B cell (primary cell): ENCODE measurements at regions not wholly inside any gene's neighbourhood (a gene's known extent, or its start where the extent isn't known, plus 50 kb on each side); places are given as distances from the start of the nearest gene placed in this dataset.

Experiments used
- ATAC-seq: fragments of 200-7000 bp; cut with Tn5 transposase; one replicate; pipeline ENCODE4 v1.10.0; 2021; ENCODE audit warnings: low read depth, mild to moderate bottlenecking, moderate number of reproducible peaks, moderate library complexity
- CTCF ChIA-PET: fragments of 350-600 bp; sonication (Branson Sonifier 250); formaldehyde crosslinking; loops from one replicate; lab custom pipeline; 2021; ENCODE audit warnings: antibody characterized with exemption, inconsistent platforms; lab: Charles Lee
- POLR2A ChIA-PET: fragments of 350-600 bp; sonication (Branson Sonifier 250); formaldehyde crosslinking; loops from one replicate; lab custom pipeline; 2021; ENCODE audit warnings: antibody characterized with exemption; lab: Charles Lee
- DNase-seq: peaks from one replicate; pipeline ENCODE4 v3.0.0; 2013
- H2AFZ ChIP-seq: 2 replicates; pipeline ENCODE4 v1.6.1; 2012; ENCODE audit warnings: mild to moderate bottlenecking, low read depth, low read length; ENCODE audit not compliant: insufficient read depth, poor library complexity, severe bottlenecking
- H3K27ac ChIP-seq, 2 donors: 1 replicate in 1 of 2; 2 replicates in 1 of 2; pipeline ENCODE4 v1.5.1; 2012 to 2013; ENCODE audit warnings: low read length in 2 of 2, mild to moderate bottlenecking in 2 of 2, moderate library complexity in 1 of 2
- H3K27me3 ChIP-seq, 4 experiments: fragments of 200-600 bp in 1 of 4; sonication (generic) in 1 of 4; replicated peaks in 1 of 4; 1 replicate in 2 of 4; 2 replicates in 2 of 4; pipeline versions ENCODE4 v1.6.1 to v1.7.0; 2013 to 2016; ENCODE audit warnings: low read length in 3 of 4, mild to moderate bottlenecking in 2 of 4, mixed read lengths in 1 of 4, moderate library complexity in 1 of 4; ENCODE audit not compliant: insufficient read depth in 4 of 4, control insufficient read depth in 3 of 4; ENCODE audit errors: control extremely low read depth in 1 of 4
- H3K36me3 ChIP-seq, 2 experiments: replicated peaks in 1 of 2; 1 replicate in 1 of 2; 2 replicates in 1 of 2; pipeline versions ENCODE4 v1.6.1 to v1.7.1; 2013; ENCODE audit warnings: low read length in 1 of 2; ENCODE audit not compliant: insufficient read depth in 2 of 2, control insufficient read depth in 1 of 2; ENCODE audit errors: control extremely low read depth in 1 of 2, extremely low read depth in 1 of 2
- H3K4me1 ChIP-seq, 2 donors: fragments of 200-600 bp in 1 of 2; sonication (generic) in 1 of 2; 1 replicate in 1 of 2; 2 replicates in 1 of 2; pipeline versions ENCODE4 v1.5.1 to v1.6.1; 2013 to 2017; ENCODE audit warnings: low read length in 2 of 2; ENCODE audit not compliant: control insufficient read depth in 2 of 2, insufficient read depth in 2 of 2
- H3K4me2 ChIP-seq: replicated peaks from 2 replicates; pipeline ENCODE3; 2012; ENCODE audit warnings: mild to moderate bottlenecking, low read depth, low read length; ENCODE audit not compliant: poor library complexity, severe bottlenecking
- H3K4me3 ChIP-seq, 5 experiments: fragments of 200-600 bp in 1 of 5; sonication (generic) in 1 of 5; 1 replicate in 3 of 5; 2 replicates in 2 of 5; pipeline versions ENCODE4 v1.5.1 to v1.7.0; 2011 to 2016; ENCODE audit warnings: low read length in 4 of 5, mild to moderate bottlenecking in 4 of 5, low read depth in 2 of 5, control low read depth in 1 of 5, moderate library complexity in 1 of 5; ENCODE audit not compliant: insufficient read depth in 1 of 5; ENCODE audit errors: control extremely low read depth in 1 of 5, extremely low read depth in 1 of 5
- H3K79me2 ChIP-seq: fragments of 200-600 bp; sonication (generic); one replicate; pipeline ENCODE4 v1.6.0; 2016; ENCODE audit warnings: low read length; ENCODE audit not compliant: control insufficient read depth, insufficient read depth
- H3K9ac ChIP-seq: fragments of 200-600 bp; sonication (generic); 2 replicates; pipeline ENCODE4 v1.6.1; 2017; ENCODE audit warnings: mild to moderate bottlenecking, low read length, moderate library complexity
- H3K9me3 ChIP-seq, 3 donors: one replicate each; pipeline versions ENCODE4 v1.6.1 to v1.7.1; 2013; ENCODE audit warnings: low read length in 2 of 3; ENCODE audit not compliant: control insufficient read depth in 2 of 3, insufficient read depth in 1 of 3; ENCODE audit errors: control extremely low read depth in 1 of 3
- H4K20me1 ChIP-seq: 2 replicates; pipeline ENCODE4 v1.6.0; 2012; ENCODE audit warnings: mild to moderate bottlenecking, low read length; ENCODE audit not compliant: insufficient read depth, control insufficient read depth, poor library complexity, severe bottlenecking
- H3K27ac Mint-ChIP-seq: one replicate; pipeline ENCODE4 v1.8.0; 2021; ENCODE audit warnings: mixed read lengths
- H3K27me3 Mint-ChIP-seq: one replicate; pipeline ENCODE4 v1.8.0; 2021; ENCODE audit warnings: mixed read lengths
- H3K4me1 Mint-ChIP-seq: one replicate; pipeline ENCODE4 v1.8.0; 2021; ENCODE audit warnings: mixed read lengths
- H3K4me3 Mint-ChIP-seq: one replicate; pipeline ENCODE4 v1.8.0; 2021; ENCODE audit warnings: mixed read lengths
- H3K9me3 Mint-ChIP-seq: one replicate; pipeline ENCODE4 v1.8.0; 2022; ENCODE audit warnings: mixed read lengths; ENCODE audit not compliant: insufficient read depth
- EZH2 ChIP-seq: IDR thresholded peaks from 2 replicates; pipeline ENCODE4 v1.6.1; 2012; ENCODE audit warnings: borderline replicate concordance, low read depth, mild to moderate bottlenecking, moderate library complexity, low read length; ENCODE audit not compliant: insufficient read depth, poor library complexity, severe bottlenecking
- whole genome bisulfite sequencing: methylation state at CpG from one replicate; pipeline ENCODE4 v1.1.5; 2013; ENCODE audit warnings: missing lambda C conversion rate; ENCODE audit not compliant: insufficient coverage; 5-methylcytosine and 5-hydroxymethylcytosine counted together
- intact Hi-C: fragments of 100-400 bp; cut with micrococcal nuclease; formaldehyde crosslinking; loops from one replicate; pipeline ENCODE4 v1.10.0; 2022
- TF ChIP-seq, protein P1 (sequence below): fragments of 200-600 bp; IDR thresholded peaks from one replicate; pipeline ENCODE4 v1.8.0; 2022; ENCODE audit warnings: antibody characterized with exemption, mild to moderate bottlenecking

DNA sequence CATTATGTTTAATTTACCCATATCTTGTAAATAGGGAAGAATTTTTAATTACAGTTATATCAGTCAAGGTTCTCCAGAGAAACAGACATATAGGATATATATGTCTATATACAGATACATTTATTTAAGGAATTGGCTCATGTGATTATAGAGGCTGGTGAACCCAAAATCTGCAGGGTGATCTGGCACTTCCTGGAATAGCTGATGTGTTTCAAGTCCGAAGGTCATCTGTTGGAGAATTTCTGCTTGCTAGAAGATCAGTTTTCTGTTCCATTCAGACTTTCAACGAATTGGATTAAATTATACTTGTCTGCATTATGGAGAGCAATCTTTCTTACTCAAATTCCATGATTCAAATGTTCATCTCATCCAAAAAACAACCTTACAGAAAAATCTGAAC, 694.6 kb upstream of the DPPA4 start:
- POLR2A ChIA-PET, result no interaction called here
- Mint-ChIP-seq H3K4me3 (no peak overlapping the region), H3K4me1 (no peaks in the 10 kb centered on the region), H3K27ac (no peak overlapping the region), H3K9me3 (no peaks in the 10 kb centered on the region), H3K27me3 (no peaks in the 10 kb centered on the region)
- intact Hi-C loops, result no loop called here
- DNase-seq, result no peak
- Histone ChIP-seq H3K4me1 (no peaks in the 10 kb centered on the region), H2AFZ (no peak overlapping the region), H3K79me2 (no peaks in the 10 kb centered on the region), H3K9me3 (no peaks in the 10 kb centered on the region), H3K27ac (no peak overlapping the region), H3K4me3 (no peak overlapping the region), H3K4me2 (no peak overlapping the region), H4K20me1 (no peaks in the 10 kb centered on the region), H3K27me3 (no peaks in the 10 kb centered on the region), H3K36me3 (no peaks in the 10 kb centered on the region), H3K9ac (no peak overlapping the region)
- CTCF ChIA-PET, result no interaction called here
- 90% methylated on average over 2 of the region's 2 CpGs for WGBS
- no peak for ATAC-seq
- TF ChIP-seq, protein P1, sequence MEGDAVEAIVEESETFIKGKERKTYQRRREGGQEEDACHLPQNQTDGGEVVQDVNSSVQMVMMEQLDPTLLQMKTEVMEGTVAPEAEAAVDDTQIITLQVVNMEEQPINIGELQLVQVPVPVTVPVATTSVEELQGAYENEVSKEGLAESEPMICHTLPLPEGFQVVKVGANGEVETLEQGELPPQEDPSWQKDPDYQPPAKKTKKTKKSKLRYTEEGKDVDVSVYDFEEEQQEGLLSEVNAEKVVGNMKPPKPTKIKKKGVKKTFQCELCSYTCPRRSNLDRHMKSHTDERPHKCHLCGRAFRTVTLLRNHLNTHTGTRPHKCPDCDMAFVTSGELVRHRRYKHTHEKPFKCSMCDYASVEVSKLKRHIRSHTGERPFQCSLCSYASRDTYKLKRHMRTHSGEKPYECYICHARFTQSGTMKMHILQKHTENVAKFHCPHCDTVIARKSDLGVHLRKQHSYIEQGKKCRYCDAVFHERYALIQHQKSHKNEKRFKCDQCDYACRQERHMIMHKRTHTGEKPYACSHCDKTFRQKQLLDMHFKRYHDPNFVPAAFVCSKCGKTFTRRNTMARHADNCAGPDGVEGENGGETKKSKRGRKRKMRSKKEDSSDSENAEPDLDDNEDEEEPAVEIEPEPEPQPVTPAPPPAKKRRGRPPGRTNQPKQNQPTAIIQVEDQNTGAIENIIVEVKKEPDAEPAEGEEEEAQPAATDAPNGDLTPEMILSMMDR, result no peak
- no peak for TF ChIP-seq EZH2

- no peaks in the 10 kb centered on the region for H3K9me3 ChIP-seq
- WGBS, result no CpG with 5 or more reads among the region's 1 CpG
Observed at GRCh38 chr3:110059431-110059830, 722.1 kb upstream of the DPPA4 start.

More at GRCh38 chr3:110059431-110059830, 722.1 kb upstream of the DPPA4 start:
- no peak for ATAC-seq
- Mint-ChIP-seq H3K27ac (no peak overlapping the region), H3K4me1 (no peaks in the 10 kb centered on the region), H3K9me3 (no peaks in the 10 kb centered on the region), H3K27me3 (no peaks in the 10 kb centered on the region), H3K4me3 (no peak overlapping the region)
- no peak overlapping the region for H3K27ac ChIP-seq
- H3K9ac ChIP-seq, result no peak overlapping the region
- no peaks in the 10 kb centered on the region for H3K4me1 ChIP-seq
- H4K20me1 ChIP-seq, result no peaks in the 10 kb centered on the region
- no peak overlapping the region for H3K4me2 ChIP-seq
- intact Hi-C loops, result no loop called here
- TF ChIP-seq, protein P1, result no peak
- TF ChIP-seq EZH2, result no peak
- no peaks in the 10 kb centered on the region for H3K36me3 ChIP-seq
- ChIA-PET POLR2A (no interaction called here), CTCF (no interaction called here)
- no peaks in the 10 kb centered on the region for H3K27me3 ChIP-seq
- no peaks in the 10 kb centered on the region for H3K79me2 ChIP-seq
- H3K4me3 ChIP-seq, result no peak overlapping the region
- no peak overlapping the region for H2AFZ ChIP-seq
- no peak for DNase-seq
